ENCODE measurements at regions not wholly inside any gene's neighbourhood (a gene's known extent, or its start where the extent isn't known, plus 50 kb on each side); places are given as distances from the start of the nearest gene placed in this dataset.

GRCh38 chr2:146385031-146385430 is 1459.8 kb upstream of the ACVR2A start:
- no peak for TF ChIP-seq ZNF24 (tag by site-specific recombination; IDR thresholded peaks at IDR 0.05)
- no peak for TF ChIP-seq CTCF (tag by site-specific recombination; IDR thresholded peaks at IDR 0.05)
- TF ChIP-seq YY1 (tag by site-specific recombination; IDR thresholded peaks at IDR 0.05): no peak
- TF ChIP-seq HOXC10 (CRISPR knock-in tag; IDR thresholded peaks at IDR 0.05): no peak
- no peak for TF ChIP-seq ZNF184 (tag by site-specific recombination; IDR thresholded peaks at IDR 0.05)
- TF ChIP-seq ZNF768 (tag by site-specific recombination; IDR thresholded peaks at IDR 0.05): no peak
- no peak for TF ChIP-seq PATZ1 (tag by site-specific recombination; IDR thresholded peaks at IDR 0.05)

All from HEK293 (cell line).